ENCODE measurements at regions not wholly inside any gene's neighbourhood (a gene's known extent, or its start where the extent isn't known, plus 50 kb on each side); places are given as distances from the start of the nearest gene placed in this dataset.

- TF ChIP-seq, protein P1, sequence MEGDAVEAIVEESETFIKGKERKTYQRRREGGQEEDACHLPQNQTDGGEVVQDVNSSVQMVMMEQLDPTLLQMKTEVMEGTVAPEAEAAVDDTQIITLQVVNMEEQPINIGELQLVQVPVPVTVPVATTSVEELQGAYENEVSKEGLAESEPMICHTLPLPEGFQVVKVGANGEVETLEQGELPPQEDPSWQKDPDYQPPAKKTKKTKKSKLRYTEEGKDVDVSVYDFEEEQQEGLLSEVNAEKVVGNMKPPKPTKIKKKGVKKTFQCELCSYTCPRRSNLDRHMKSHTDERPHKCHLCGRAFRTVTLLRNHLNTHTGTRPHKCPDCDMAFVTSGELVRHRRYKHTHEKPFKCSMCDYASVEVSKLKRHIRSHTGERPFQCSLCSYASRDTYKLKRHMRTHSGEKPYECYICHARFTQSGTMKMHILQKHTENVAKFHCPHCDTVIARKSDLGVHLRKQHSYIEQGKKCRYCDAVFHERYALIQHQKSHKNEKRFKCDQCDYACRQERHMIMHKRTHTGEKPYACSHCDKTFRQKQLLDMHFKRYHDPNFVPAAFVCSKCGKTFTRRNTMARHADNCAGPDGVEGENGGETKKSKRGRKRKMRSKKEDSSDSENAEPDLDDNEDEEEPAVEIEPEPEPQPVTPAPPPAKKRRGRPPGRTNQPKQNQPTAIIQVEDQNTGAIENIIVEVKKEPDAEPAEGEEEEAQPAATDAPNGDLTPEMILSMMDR (IDR thresholded peaks at IDR 0.05): no peak
- TF ChIP-seq POLR2A (IDR thresholded peaks at IDR 0.05): no peak
Measured at GRCh38 chr7:114843102-114843501, 78.8 kb upstream of the MDFIC start.
